Neutrophil (primary cell): ENCODE measurements at regions not wholly inside any gene's neighbourhood (a gene's known extent, or its start where the extent isn't known, plus 50 kb on each side); places are given as distances from the start of the nearest gene placed in this dataset.

Source experiments
- H3K27ac ChIP-seq: fragments of 200-600 bp; sonication (generic); 2 replicates; pipeline ENCODE4 v1.5.1; 2016; ENCODE audit warnings: mild to moderate bottlenecking, moderate library complexity
- H3K27me3 ChIP-seq: fragments of 200-600 bp; sonication (generic); 2 replicates; pipeline ENCODE4 v1.6.0; 2016; ENCODE audit warnings: mild to moderate bottlenecking
- H3K36me3 ChIP-seq: fragments of 200-600 bp; sonication (generic); 2 replicates; pipeline ENCODE4 v1.5.1; 2017
- H3K4me1 ChIP-seq, 2 experiments: fragments of 200-600 bp in 1 of 2; sonication (generic) in 1 of 2; 1 replicate in 1 of 2; 2 replicates in 1 of 2; pipeline versions ENCODE4 v1.5.1 to v1.6.1; 2013 to 2016; ENCODE audit warnings: low read depth in 1 of 2, low read length in 1 of 2, mild to moderate bottlenecking in 1 of 2, moderate library complexity in 1 of 2; ENCODE audit not compliant: control insufficient read depth in 1 of 2, insufficient read depth in 1 of 2
- H3K4me3 ChIP-seq, 2 experiments: fragments of 200-600 bp in 1 of 2; sonication (generic) in 1 of 2; 1 replicate in 1 of 2; 2 replicates in 1 of 2; pipeline ENCODE4 v1.5.1; 2013 to 2016; ENCODE audit warnings: low read depth in 1 of 2, low read length in 1 of 2, mild to moderate bottlenecking in 1 of 2, moderate library complexity in 1 of 2
- H3K9me3 ChIP-seq: fragments of 200-600 bp; sonication (generic); 2 replicates; pipeline ENCODE4 v1.5.1; 2016
- TF ChIP-seq, protein P1 (sequence below): fragments of 200-600 bp; sonication (generic); IDR thresholded peaks from 2 replicates; pipeline ENCODE4 v1.5.1; 2016; ENCODE audit warnings: antibody characterized with exemption

DNA sequence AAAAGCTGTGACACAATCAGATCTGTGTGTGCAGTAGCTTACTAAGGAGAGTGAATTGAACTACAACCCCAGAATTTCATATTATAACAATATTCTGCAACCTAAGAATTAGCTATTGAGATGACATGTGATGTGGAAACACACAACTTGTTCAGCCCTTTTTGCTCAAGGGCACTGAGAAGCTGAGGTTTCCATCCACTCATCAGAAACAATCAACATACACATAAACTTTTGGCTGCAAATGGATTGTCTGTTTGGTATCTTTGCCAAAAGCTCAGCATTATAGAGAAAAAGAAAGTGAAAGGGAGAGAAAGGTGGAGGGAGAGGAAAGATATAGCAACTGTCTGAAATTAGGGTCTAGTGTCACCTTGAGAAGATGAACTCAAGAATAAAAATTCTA lies 117.2 kb upstream of the KLF7 start:
- TF ChIP-seq, protein P1, sequence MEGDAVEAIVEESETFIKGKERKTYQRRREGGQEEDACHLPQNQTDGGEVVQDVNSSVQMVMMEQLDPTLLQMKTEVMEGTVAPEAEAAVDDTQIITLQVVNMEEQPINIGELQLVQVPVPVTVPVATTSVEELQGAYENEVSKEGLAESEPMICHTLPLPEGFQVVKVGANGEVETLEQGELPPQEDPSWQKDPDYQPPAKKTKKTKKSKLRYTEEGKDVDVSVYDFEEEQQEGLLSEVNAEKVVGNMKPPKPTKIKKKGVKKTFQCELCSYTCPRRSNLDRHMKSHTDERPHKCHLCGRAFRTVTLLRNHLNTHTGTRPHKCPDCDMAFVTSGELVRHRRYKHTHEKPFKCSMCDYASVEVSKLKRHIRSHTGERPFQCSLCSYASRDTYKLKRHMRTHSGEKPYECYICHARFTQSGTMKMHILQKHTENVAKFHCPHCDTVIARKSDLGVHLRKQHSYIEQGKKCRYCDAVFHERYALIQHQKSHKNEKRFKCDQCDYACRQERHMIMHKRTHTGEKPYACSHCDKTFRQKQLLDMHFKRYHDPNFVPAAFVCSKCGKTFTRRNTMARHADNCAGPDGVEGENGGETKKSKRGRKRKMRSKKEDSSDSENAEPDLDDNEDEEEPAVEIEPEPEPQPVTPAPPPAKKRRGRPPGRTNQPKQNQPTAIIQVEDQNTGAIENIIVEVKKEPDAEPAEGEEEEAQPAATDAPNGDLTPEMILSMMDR: no peak
- no peaks in the 10 kb centered on the region for H3K27me3 ChIP-seq
- H3K4me3 ChIP-seq: no peak overlapping the region
- no peak overlapping the region for H3K27ac ChIP-seq
- no peaks in the 10 kb centered on the region for H3K9me3 ChIP-seq
- H3K4me1 ChIP-seq: peaks cover 3 to 4% of the 10 kb centered on the region in 2 experiments
- no peaks in the 10 kb centered on the region for H3K36me3 ChIP-seq

DNA sequence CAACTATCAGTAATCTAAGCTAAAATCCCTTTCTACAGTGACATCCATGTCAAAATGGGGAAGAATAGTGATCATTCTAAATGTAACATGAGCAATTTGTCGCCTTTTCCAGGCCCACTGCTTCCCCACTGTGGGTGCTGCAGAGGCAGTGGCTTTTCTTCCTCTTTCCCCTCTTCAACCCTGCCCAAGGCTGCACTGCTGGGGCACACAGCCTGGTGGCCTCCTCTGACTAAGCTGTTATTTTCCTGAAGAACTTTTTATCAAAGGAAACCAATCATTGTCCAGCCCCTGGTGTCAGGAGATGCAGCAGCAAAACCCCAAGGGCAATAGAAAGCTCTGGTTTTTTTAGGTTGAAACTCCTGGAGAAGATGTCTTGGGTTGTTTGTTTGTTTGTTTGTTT lies 117.6 kb upstream of the KLF7 start:
- TF ChIP-seq, protein P1: no peak
- Histone ChIP-seq H3K27ac (no peak overlapping the region), H3K9me3 (no peaks in the 10 kb centered on the region), H3K4me1 (peaks cover 5 to 8% of the 10 kb centered on the region in 2 experiments), H3K4me3 (no peak overlapping the region), H3K27me3 (no peaks in the 10 kb centered on the region), H3K36me3 (no peaks in the 10 kb centered on the region)

DNA sequence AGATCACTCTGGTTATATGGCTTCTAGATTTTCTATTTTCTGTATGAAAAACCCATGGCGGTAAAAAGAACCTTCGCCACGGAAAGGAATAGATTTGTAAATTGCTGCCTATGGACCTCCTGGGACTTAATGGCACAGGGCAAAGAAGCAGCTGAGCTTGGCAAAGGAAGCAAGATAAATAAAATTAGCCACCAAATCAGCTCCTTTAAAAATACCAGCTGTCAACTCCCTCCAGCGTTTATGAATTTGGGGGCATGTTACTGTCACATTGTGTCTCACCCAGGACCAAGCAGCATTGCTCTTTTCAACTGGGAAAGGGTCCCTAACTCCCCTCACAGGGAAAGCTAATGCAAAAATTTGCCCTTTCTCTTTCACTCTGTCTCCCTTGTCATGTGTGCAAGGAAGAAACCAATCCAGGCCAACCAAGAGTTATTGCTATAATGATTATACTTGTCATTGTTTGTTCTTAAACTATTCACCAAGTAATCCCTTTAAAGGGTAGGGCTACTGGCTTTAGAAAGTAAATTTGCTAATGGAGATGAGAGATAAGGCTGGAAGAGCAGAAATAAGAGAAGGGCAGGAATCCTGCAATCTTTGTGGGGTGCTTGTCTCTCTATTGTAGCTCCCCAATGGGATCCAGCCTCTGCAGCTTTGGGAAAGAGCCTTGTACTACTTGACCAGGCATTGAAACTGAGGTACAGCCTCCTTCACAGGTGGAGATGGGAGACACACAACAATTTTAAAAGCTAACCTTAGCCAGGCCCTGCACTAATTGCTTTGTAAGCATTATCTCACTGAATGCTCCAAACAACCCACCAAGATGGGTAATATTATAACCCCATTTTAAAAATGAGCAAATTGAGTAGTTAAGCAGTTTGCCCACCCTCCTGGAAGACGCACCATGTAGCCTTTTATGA lies 119.1 kb upstream of the KLF7 start:
- Histone ChIP-seq H3K27ac (no peak overlapping the region), H3K4me1 (peaks cover 5 to 8% of the 10 kb centered on the region in 2 experiments), H3K36me3 (no peaks in the 10 kb centered on the region), H3K9me3 (no peaks in the 10 kb centered on the region), H3K4me3 (no peak overlapping the region), H3K27me3 (no peaks in the 10 kb centered on the region)
- TF ChIP-seq, protein P1: no peak

DNA sequence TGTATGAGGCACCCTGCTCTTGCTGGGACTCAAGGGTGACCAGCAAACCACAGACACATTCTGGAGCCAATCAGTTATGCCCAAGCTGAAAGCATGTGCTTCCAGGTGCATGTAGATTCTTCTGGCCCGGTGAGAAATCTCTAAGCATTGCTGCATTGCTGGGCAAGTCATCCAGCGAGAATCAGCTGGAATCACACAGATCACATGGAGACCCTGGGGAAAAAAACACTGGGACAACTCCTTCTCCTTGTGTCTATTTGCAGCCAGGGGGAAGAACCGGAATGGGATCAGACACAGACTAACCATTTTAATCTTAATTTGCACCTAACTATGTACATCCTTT lies 119.7 kb upstream of the KLF7 start:
- H3K9me3 ChIP-seq: no peaks in the 10 kb centered on the region

DNA sequence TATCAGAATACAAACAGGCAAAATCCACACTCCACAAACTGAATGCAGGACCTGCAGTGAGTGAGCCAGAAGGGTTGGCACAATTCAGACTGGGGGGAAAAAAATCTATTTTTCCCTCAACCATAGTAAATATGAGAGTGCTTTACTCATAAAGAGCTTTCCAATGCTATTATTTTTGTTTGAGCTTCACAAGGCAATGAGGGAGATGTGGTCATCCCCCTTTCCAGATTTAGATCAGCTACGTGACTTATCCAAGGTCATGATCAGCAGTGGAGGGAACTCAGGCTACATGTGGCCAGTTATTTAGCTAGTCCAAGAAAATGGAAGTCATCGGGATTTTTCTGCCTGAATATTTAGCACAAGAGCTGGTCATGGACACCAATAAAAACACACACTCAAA lies 120.4 kb upstream of the KLF7 start:
- H3K27me3 ChIP-seq: no peaks in the 10 kb centered on the region
- TF ChIP-seq, protein P1: no peak
- H3K4me3 ChIP-seq: no peak overlapping the region
- no peaks in the 10 kb centered on the region for H3K36me3 ChIP-seq
- no peak overlapping the region for H3K27ac ChIP-seq
- H3K9me3 ChIP-seq: no peaks in the 10 kb centered on the region
- H3K4me1 ChIP-seq: peaks cover 5 to 8% of the 10 kb centered on the region in 2 experiments

More for the DNA sequence above, 119.7 kb upstream of the KLF7 start:
- Histone ChIP-seq H3K4me3 (no peak overlapping the region), H3K27ac (no peak overlapping the region), H3K36me3 (no peaks in the 10 kb centered on the region), H3K4me1 (peaks cover 5 to 8% of the 10 kb centered on the region in 2 experiments), H3K27me3 (no peaks in the 10 kb centered on the region)
- TF ChIP-seq, protein P1: no peak
